ENCODE measurements at regions not wholly inside any gene's neighbourhood (a gene's known extent, or its start where the extent isn't known, plus 50 kb on each side); places are given as distances from the start of the nearest gene placed in this dataset.

DNA sequence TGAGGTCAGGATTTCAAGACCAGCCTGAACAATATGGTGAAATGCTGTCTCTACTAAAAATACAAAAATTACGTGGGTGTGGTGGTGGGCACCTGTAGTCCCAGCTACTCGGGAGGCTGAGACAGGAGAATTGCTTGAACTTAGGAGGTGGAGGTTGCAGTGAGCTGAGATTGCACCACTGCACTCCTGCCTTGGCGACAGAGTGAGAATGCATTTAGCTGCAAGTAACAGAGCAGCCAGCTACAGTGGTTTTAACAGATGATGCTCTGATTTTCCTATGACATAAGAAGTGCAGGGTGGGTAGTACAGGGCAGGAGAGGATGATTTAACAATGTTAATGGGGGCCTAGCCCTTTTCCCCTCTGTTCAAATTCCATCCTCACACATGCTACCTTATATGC, 267.9 kb downstream of the RPLP1 start:
- DNase-seq: no peak

DNA sequence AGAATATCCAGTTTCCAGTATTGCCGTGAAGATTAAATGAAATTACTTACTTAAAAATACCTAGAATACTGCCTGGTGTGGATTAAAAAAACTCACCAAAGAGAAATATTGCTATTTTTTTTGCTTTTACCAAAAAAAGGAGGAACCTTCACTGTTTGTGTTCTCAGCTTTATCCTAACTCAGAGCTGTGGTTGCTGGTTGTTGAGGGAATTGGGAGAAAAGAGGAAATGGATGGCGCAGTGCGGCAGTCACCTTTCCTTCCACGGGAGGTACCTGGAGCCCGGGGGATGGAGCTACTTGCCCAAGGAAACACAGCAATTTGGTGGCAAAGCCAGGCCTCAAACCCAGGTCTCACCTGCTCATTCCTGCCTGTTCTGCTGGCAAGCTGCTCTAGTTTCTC, 270.3 kb downstream of the RPLP1 start:
- DNase-seq: no peak

GRCh38 chr15:69723404-69724096, 270.9 kb downstream of the RPLP1 start:
- no peak for DNase-seq

- no peak for DNase-seq
These were observed 271.7 kb downstream of the RPLP1 start for GRCh38 chr15:69724333-69724732.

- DNase-seq: no peak
These were observed 272.7 kb downstream of the RPLP1 start for GRCh38 chr15:69725275-69725674.

DNA sequence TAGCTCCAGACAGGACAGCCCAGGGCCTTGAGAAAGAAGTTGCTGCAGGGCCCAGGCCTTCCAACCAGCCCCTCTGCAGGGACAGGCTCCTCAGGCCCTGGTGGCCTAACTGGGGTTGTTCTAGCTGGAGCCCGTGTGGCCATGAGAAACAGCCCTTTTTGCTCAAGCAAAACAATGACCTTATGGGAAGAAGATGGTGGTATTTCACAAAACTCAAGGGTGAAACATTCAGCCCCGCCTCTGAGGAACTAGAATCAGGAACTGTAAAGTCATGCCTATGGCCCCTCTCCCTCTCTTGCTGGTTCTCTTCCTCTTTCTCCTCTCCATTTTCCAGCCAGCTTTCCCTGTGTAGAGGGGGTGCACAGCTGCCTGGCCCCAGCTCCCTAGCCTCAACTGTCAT, 273.3 kb downstream of the RPLP1 start:
- DNase-seq: no peak

- no peak for DNase-seq
These were observed 274.7 kb downstream of the RPLP1 start for GRCh38 chr15:69727121-69727924.

- DNase-seq: no peak
These were observed 276.6 kb downstream of the RPLP1 start for GRCh38 chr15:69729167-69729748.

DNA sequence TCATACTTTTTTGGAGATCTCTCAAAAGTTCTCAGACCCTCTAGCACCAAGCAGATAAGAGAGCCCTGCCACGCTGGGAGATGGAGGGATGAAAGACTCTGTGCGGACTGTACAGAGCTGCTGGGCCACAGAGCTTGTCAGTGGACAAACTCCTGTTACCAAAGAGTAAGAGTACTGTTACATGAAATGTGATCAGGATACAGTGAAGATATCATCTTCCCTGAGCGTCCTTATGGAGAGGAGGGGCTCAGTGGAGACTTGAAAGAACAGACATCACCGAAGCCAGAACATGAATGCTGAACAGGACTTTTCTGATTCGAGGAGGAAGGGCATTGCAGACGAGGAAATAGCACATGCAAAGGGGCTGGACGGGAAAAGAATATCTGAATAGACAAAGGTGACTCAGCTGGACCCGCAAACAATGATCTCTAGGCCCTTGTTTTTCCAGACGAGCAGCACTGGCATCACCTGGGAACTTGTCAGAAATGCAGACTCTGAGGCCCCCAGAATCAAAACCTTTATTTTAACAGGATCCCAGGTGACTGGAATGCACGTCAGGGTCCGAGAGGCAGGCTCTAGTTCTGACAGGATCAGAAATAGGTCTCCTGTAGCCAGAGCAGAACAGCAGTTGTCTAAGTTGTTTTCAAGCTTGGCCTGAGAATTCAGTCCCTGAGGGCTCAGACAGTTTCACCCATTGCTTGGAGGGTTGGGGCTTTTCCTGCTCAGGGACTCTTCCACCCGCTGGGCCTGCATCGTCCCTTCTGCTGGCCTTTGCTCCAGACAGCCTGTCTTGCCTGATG, 277.9 kb downstream of the RPLP1 start:
- DNase-seq: no peak

DNA sequence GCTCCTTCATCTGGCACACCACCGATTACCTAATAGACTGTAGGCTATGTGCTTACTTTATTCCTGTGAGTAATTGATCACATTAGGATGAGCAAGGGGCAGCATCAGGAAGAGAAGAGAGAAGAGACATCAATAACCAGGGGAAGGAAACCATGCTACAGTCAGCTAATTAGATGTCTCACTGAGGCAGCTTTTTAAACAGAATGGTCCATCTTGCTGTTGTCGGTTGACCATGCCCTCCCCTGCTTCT, 278.4 kb downstream of the RPLP1 start:
- DNase-seq: no peak

DNA sequence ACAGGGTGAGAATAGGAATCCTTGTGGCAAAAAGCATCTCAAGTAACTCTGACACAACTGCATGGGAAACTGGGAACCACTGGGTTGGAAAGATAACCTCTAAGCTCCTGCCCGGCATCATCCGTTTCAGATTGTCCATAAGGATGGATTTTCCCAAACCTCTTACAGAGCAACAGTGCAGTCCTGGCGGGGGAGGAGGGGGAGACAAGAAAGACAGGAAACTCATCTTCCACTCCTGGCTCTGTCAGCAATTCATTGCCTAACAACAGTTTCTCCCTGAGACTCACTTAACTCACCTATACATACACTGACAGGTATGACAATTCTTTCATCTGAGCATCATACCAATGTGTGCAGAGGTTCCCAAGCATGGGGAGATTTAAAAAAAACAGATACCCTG, 279.0 kb downstream of the RPLP1 start:
- DNase-seq: no peak

GRCh38 chr15:69732133-69732532, 279.5 kb downstream of the RPLP1 start:
- no peak for DNase-seq

DNA sequence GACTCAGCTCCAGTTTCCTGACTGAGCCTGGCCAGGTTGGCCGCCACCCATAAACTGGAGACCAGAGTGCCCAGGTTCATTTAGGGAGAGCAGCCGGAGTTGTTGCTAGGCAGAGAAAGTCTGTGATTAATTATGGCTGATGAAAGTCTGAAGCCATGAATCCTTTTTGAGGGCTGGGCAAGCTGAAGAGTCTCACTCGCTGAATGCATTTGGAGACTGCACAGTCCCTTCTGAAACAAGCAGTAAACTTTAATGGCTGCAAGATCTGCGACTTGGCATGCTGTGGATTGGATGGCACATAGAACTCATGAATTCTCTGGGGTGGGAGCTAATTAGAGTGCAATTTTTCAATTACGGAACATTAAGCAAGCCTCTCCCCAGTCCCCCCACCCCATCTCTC, 282.1 kb downstream of the RPLP1 start:
- DNase-seq: no peak

DNA sequence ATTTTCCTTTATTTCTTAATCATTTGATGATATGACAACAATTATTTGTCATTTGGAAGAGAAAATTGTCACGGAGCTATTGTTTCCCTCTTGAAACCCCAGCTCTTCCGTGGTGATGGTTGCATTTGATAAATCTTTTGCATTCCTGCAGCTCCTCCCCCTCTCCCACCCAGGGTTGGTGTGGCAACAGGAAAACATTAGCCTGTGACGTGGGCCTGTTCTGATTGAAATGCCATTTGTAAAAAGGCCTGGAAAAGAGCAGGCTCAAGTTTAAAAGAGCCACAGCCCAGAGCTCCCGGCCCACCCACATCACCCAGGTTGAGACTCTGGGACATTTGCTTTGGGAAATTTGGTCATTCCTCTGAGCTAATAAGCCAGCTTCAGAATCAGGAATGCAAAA, 282.5 kb downstream of the RPLP1 start:
- DNase-seq: no peak

DNA sequence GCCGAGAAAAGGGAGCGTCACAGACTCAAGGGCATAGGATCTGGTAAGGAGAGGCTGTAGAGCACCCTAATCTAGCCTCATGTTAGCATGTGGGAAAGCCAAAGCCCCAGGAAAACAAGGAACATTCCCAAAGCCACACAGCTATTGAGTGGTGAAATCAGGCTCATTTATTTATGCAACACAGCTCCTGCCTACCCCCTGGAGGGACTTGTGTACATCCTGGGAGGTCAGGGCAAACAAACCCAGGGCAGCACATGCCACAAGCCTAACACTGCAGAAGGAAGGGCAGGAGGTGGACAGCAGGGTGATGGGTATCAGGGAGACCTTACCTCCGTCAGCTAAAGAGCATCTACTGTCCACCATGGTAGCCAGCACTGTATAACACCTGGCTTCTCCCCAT, 283.5 kb downstream of the RPLP1 start:
- no peak for DNase-seq

GRCh38 chr15:69737916-69738315, 285.3 kb downstream of the RPLP1 start:
- no peak for DNase-seq

GRCh38 chr15:69740684-69741083, 288.1 kb downstream of the RPLP1 start:
- DNase-seq: no peak

DNA sequence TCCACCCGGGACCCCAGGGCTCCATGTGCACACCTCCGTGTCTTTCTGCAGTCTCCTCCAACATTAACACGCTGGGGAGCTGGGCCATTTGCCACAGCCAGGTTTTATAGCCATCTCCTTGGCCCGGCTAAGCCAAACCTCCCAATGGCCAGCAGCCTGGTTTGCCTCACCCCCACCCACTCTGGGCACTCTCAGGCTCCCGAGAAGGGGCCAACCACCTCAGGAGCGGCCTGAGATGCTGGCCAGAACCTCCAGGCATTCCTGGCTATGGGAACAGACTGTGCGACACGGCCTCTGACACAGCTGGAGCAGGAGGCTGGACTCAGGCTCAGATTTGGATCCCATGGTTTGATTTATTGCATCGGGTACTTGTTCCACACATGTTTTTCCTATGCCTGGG, 289.7 kb downstream of the RPLP1 start:
- DNase-seq: no peak

- no peak for DNase-seq
These were observed 290.5 kb downstream of the RPLP1 start for GRCh38 chr15:69743091-69743490.

DNA sequence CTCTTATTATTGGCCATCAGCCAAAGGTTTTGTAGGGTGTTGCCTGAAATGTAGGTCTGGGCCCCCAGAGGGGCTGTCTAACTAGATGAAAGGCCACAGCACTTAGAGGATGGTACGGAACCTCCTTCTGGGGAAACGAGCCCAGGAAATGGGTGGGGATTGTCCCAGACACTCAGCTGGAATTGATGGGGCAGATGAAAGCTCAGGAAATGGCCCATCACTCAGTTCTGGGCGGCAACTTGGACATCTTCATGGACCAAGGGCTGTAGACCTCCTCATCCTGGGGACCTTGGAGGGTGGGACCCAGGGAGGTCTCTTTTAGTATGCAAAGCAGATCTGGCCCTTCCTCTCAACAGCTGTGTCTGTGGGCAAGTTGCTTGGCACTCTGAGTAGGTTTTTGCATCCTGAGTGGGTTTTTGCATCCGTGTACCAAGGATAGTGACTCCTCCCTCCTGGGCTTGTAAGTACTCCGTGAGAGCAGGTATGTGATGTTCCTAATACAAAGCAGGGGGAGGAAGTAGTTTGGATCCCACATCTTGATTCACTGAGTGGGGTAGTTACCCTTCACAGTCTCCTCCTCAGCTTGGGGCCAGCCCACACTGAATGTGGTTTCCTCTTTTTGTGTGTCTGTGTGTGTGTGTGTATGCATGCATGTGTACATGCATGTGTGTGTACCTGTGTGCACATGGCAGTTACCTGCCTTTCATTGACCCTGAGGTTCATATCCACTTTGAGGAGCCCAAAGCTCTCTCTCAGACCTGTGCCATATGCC, 292.0 kb downstream of the RPLP1 start:
- DNase-seq: no peak

DNA sequence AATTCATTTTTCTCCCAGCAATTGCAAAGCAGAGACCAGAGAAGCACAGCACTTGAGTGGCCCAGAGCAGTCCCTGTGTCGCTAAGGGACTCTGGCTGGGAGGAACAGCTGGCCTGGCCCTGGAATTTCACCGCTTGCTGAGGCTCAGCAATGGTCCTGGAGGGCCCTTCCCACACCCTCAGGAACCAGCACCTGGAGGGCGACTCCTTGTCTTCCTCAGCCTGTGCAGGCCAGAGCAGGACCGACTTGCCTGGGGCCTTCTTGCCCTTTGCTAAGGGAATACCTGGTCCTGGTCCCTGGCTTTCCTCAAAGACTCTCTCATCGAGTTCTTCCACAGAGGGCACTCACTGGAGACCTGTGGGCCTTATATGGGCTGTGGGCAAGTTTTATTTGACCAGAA, 294.6 kb downstream of the RPLP1 start:
- no peak for DNase-seq

DNA sequence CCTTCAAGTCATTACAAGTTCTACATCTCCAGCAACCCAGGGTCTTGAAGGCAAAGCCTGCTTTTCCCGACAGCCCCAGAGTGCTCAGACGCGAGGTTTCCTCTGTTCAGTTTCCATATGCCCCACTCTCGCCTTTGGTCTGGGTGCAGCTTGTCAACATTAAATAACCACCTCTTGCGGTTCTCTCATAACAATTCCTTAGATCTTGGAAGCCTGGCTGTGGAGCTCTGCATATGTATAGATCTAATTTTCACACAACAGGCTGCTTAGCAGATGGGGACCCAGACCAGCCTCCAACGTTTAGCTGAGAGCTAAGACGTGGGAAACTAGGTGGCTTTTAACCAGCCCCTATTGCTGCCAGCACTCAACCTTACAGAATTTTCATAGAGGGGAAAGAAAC, 295.5 kb downstream of the RPLP1 start:
- DNase-seq: no peak

GRCh38 chr15:69748576-69749185, 296.1 kb downstream of the RPLP1 start:
- no peak for DNase-seq

Measured in NCI-H446 treated with DMSO at 0.1 percent for 48 hours (cell line).